ENCODE measurements at regions not wholly inside any gene's neighbourhood (a gene's known extent, or its start where the extent isn't known, plus 50 kb on each side); places are given as distances from the start of the nearest gene placed in this dataset.
"Not testable (repeated sequence)": the region's sequence is repeated elsewhere in the genome, so short reads cannot be mapped to it uniquely, and the experiment has no call there.

DNA sequence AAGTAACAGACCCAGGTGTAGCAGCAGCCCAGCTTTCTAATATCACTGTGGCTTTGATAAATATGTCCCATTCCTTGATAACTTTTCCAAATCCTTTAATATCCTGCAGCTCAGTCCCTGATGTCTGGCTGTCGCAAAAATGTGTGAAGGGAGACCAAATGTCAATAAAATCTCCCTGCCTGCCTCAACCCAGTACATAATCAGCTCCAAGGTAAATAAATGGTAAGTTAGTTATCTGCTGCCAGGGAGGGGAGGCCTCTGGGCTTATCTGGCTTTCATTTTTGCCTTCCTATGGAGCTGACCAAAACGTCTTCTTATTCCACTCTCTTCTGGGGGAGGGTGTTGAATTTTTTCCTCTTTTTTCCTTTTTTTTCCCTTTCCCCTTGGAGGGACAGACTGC lies 630.6 kb downstream of the MID1IP1 start:
- Histone ChIP-seq H3K4me1 (ENCODE audit: control insufficient read depth in 1 of 2, low read depth in 2 of 2) (no peaks in the 10 kb centered on the region), H3K9me3 (no peaks in the 10 kb centered on the region), H3K27me3 (replicated peaks; ENCODE audit: insufficient read depth) (no peaks in the 10 kb centered on the region), H3K4me3 (no peak overlapping the region), H3K27ac (no peak overlapping the region), H3K36me3 (no peaks in the 10 kb centered on the region)
- DNase-seq (ENCODE audit: low spot score) (no peak), ATAC-seq (ENCODE audit: insufficient number of reproducible peaks, low FRiP score, low read depth) (no peak)
- TF ChIP-seq, protein P1, sequence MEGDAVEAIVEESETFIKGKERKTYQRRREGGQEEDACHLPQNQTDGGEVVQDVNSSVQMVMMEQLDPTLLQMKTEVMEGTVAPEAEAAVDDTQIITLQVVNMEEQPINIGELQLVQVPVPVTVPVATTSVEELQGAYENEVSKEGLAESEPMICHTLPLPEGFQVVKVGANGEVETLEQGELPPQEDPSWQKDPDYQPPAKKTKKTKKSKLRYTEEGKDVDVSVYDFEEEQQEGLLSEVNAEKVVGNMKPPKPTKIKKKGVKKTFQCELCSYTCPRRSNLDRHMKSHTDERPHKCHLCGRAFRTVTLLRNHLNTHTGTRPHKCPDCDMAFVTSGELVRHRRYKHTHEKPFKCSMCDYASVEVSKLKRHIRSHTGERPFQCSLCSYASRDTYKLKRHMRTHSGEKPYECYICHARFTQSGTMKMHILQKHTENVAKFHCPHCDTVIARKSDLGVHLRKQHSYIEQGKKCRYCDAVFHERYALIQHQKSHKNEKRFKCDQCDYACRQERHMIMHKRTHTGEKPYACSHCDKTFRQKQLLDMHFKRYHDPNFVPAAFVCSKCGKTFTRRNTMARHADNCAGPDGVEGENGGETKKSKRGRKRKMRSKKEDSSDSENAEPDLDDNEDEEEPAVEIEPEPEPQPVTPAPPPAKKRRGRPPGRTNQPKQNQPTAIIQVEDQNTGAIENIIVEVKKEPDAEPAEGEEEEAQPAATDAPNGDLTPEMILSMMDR (IDR thresholded peaks at IDR 0.05): no peak

DNA sequence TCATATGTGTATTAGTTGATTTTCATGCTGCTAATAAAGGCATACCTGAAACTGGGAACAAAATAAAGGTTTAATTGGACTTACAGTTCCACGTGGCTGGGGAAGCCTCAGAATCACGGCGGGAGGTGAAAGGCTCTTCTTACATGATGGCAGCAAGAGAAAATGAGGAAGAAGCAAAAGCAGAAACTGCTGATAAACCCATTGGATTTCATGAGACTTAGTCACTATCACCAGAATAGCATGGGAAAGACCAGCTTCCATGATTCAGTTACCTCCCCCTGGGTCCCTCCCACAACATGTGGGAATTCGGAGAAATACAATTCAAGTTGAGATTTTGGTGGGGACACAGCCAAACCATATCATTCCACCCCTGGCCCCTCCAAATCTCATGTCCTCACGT lies 633.4 kb downstream of the MID1IP1 start:
- not testable (repeated sequence) for DNase-seq (ENCODE audit: low spot score); H3K4me1 ChIP-seq (ENCODE audit: control insufficient read depth in 1 of 2, low read depth in 2 of 2); H3K27ac ChIP-seq; H3K9me3 ChIP-seq; H3K27me3 ChIP-seq (replicated peaks; ENCODE audit: insufficient read depth); ATAC-seq (ENCODE audit: insufficient number of reproducible peaks, low FRiP score, low read depth); H3K36me3 ChIP-seq; H3K4me3 ChIP-seq

DNA sequence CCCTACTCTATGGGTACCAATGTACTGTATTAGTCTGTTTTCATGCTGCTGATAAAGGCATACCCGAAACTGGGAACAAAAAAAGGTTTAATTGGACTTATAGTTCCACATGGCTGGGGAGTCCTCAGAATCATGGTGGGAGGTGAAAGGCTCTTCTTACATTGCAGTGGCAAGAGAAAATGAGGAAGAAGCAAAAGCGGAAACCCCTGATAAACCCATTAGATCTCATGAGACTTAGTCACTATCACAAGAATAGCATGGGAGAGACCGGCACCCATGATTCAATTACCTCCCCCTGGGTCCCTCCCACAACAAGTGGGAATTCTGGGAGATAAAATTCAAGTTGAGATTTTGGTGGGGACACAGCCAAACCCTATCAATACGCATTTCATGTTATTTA lies 635.3 kb downstream of the MID1IP1 start:
- H3K4me1 ChIP-seq (ENCODE audit: control insufficient read depth in 1 of 2, low read depth in 2 of 2); H3K36me3 ChIP-seq; ATAC-seq (ENCODE audit: insufficient number of reproducible peaks, low FRiP score, low read depth); DNase-seq (ENCODE audit: low spot score); H3K27me3 ChIP-seq (replicated peaks; ENCODE audit: insufficient read depth); H3K4me3 ChIP-seq; H3K9me3 ChIP-seq; H3K27ac ChIP-seq: not testable (repeated sequence)

DNA sequence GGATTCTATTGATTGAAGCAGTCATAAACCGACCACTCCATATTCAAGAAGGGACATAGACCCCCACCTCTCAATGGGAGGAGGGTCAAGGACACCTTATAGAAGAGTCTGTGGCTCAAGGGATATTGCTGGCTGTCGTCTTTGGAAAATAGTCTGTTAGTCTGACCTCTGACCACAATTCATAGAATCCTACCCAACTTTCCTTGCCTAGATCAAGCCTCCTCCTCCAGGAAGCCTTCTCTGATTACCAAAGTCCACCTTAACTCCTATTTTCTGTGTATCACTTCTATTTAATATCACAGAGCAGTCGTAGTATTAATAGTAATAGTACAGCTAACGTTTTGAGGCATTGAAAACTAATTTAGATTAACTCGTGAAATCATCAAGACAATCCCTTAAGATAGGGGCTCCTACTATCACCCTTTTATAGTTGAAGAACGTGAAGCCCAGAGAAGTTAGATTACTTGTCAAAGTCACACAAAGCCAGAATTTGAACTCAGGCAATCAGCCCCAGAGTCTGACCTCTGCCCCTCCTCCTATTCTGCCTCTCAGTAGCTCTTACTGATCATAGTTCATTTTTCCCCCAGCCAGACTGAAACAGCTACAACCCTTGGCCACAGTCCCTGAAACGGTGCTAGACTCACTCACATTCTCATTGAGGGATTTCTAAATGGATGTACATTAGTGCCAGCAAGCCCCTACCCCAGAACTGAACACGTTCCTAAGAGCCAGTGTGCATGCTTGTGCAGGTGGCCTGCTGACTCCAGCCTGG lies 636.6 kb downstream of the MID1IP1 start:
- ATAC-seq (ENCODE audit: insufficient number of reproducible peaks, low FRiP score, low read depth): no peak
- no peaks in the 10 kb centered on the region for H3K9me3 ChIP-seq
- TF ChIP-seq, protein P1 (IDR thresholded peaks at IDR 0.05): no peak

DNA sequence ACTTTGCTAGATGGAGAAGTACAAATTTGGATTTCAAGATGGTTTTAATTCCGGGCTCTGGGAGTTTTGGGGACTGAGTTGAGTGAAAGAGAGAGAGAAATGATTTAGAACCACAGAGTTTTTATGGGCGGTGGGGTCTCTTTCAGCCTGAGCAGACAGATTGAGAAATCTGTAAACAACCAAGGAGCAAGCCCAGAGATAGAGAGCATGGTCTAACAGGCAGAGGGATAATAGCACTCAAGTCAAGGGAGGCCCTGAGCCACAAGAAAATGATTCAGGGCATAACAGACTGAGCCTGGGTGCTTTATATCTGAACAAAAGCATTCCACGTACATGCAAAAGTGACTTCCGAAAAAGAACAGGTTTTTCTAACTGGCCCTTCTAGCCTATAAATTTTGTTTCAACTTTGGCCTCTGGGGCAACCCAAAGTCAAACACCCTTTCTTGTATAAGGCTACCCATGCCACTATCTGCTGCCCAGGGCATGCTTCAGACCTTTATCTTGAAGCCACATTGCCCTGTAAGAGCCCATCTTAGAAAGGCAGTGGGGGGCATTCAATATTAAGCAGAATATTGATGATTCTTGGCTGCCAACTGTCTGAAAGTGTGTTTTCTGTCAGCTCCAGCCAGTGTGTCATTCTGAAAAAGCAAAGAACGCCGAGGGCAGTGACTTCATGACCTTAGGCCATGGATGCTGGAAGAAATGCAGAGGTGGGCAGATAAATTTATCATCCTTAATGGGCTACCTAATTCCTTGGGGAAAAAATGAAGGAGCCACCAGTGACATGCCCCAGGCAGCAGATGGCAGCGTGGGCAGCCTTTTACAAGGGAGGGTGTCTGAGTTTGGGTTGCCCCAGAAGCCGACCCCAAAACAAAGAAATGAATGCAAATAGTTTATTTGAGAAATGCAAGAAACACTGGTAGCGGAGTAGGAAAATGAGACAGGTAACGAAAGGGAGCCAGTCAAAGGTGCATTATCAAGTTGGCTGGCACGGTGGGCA lies 637.6 kb downstream of the MID1IP1 start:
- Histone ChIP-seq H3K27ac (no peak overlapping the region), H3K27me3 (replicated peaks; ENCODE audit: insufficient read depth) (no peaks in the 10 kb centered on the region), H3K4me1 (ENCODE audit: control insufficient read depth in 1 of 2, low read depth in 2 of 2) (no peaks in the 10 kb centered on the region), H3K36me3 (no peaks in the 10 kb centered on the region), H3K4me3 (no peak overlapping the region), H3K9me3 (no peaks in the 10 kb centered on the region)
- ATAC-seq (ENCODE audit: insufficient number of reproducible peaks, low FRiP score, low read depth): no peak
- TF ChIP-seq, protein P1 (IDR thresholded peaks at IDR 0.05): no peak
- no peak for DNase-seq (ENCODE audit: low spot score)

More for the DNA sequence above, 636.6 kb downstream of the MID1IP1 start:
- no peak for DNase-seq (ENCODE audit: low spot score)
- Histone ChIP-seq H3K4me3 (no peak overlapping the region), H3K27me3 (replicated peaks; ENCODE audit: insufficient read depth) (no peaks in the 10 kb centered on the region), H3K27ac (no peak overlapping the region), H3K4me1 (ENCODE audit: control insufficient read depth in 1 of 2, low read depth in 2 of 2) (no peaks in the 10 kb centered on the region), H3K36me3 (no peaks in the 10 kb centered on the region)
